Activated CD4-positive, alpha-beta memory T cell treated with anti-CD3 and anti-CD28 coated beads for 36 hours (primary cell): ENCODE measurements at regions not wholly inside any gene's neighbourhood (a gene's known extent, or its start where the extent isn't known, plus 50 kb on each side); places are given as distances from the start of the nearest gene placed in this dataset.

Experiments
- CTCF ChIA-PET: fragments of 350-600 bp; sonication (Branson Sonifier 250); formaldehyde crosslinking; loops from one replicate; lab custom pipeline; 2021; ENCODE audit warnings: antibody characterized with exemption, inconsistent platforms; lab: Charles Lee
- POLR2A ChIA-PET: fragments of 350-600 bp; sonication (Branson Sonifier 250); formaldehyde crosslinking; loops from one replicate; lab custom pipeline; 2021; ENCODE audit warnings: antibody characterized with exemption; lab: Charles Lee
- DNase-seq: peaks from one replicate; pipeline ENCODE4 v3.0.0-alpha.2; 2020
- H3K27ac Mint-ChIP-seq: one replicate; pipeline ENCODE4 v1.8.0; 2021; ENCODE audit warnings: mixed read lengths
- H3K27me3 Mint-ChIP-seq: one replicate; pipeline ENCODE4 v1.8.0; 2021; ENCODE audit warnings: mixed read lengths
- H3K36me3 Mint-ChIP-seq: one replicate; pipeline ENCODE4 v1.8.0; 2021; ENCODE audit warnings: mixed read lengths
- H3K4me1 Mint-ChIP-seq: one replicate; pipeline ENCODE4 v1.8.0; 2021; ENCODE audit warnings: low read depth, mixed read lengths
- H3K4me3 Mint-ChIP-seq: one replicate; pipeline ENCODE4 v1.8.0; 2021; ENCODE audit warnings: mild to moderate bottlenecking, mixed read lengths
- H3K9me3 Mint-ChIP-seq: one replicate; pipeline ENCODE4 v1.8.0; 2021; ENCODE audit warnings: mixed read lengths
- intact Hi-C: fragments of 100-400 bp; cut with micrococcal nuclease; formaldehyde crosslinking; loops from one replicate; pipeline ENCODE4 v1.15.1; 2023

GRCh38 chr5:97454015-97454414, 271.0 kb upstream of the RIOK2 start:
- ChIA-PET CTCF (no interaction called here), POLR2A (no interaction called here)
- H3K27ac Mint-ChIP-seq = no peak overlapping the region
- no peaks in the 10 kb centered on the region for H3K36me3 Mint-ChIP-seq
- DNase-seq = no peak
- no peaks in the 10 kb centered on the region for H3K27me3 Mint-ChIP-seq
- H3K9me3 Mint-ChIP-seq = no peaks in the 10 kb centered on the region
- intact Hi-C loops = no loop called here
- H3K4me3 Mint-ChIP-seq = no peak overlapping the region
- H3K4me1 Mint-ChIP-seq = no peaks in the 10 kb centered on the region

DNA sequence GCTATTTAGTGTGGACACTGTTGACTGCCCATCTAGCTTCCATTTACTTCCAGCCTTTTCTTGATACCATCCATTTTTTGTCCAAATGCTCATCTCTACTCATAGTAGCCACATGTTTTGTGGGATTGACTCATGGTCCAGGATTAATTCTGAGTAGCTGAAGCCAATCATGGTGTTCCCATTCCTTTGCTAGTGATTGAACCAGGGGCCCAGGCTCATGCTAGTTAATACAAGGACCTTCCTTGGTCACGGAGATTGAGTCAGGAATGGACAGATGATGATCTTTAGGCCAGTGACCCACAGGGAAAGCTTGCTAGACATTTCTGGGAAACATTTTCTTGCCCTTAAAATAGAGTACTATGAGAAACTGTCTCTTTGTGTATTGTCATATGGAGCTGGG, 272.9 kb upstream of the RIOK2 start:
- no peaks in the 10 kb centered on the region for H3K27me3 Mint-ChIP-seq
- CTCF ChIA-PET = no interaction called here
- DNase-seq = no peak
- no peaks in the 10 kb centered on the region for H3K4me1 Mint-ChIP-seq
- intact Hi-C loops = no loop called here
- H3K36me3 Mint-ChIP-seq = no peaks in the 10 kb centered on the region
- no peak overlapping the region for H3K4me3 Mint-ChIP-seq
- no peak overlapping the region for H3K27ac Mint-ChIP-seq
- H3K9me3 Mint-ChIP-seq = no peaks in the 10 kb centered on the region
- POLR2A ChIA-PET = no interaction called here

DNA sequence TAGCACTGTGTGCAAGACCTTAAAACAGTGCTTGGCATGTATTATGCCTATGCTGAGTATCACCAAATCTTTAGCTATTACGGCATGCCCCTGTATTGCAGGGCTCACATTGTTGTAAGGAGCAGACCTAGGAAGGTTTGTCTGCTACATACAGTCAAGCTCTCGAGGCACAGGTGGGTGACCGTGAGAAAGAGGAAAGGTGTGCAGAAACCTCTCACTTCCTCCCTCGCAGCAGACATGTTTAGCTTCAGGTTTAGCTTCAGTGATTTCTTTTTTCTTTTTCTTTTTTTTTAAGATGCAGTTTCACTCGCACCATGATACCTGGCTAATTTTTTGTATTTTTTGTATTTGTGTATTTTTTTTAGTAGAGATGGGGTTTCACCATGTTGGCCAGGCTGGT, 275.8 kb upstream of the RIOK2 start:
- no peak for DNase-seq
- intact Hi-C loops = no loop called here
- Mint-ChIP-seq H3K4me3 (no peak overlapping the region), H3K27me3 (no peaks in the 10 kb centered on the region), H3K4me1 (no peaks in the 10 kb centered on the region), H3K9me3 (no peaks in the 10 kb centered on the region), H3K27ac (no peak overlapping the region), H3K36me3 (no peaks in the 10 kb centered on the region)
- ChIA-PET CTCF (no interaction called here), POLR2A (no interaction called here)

DNA sequence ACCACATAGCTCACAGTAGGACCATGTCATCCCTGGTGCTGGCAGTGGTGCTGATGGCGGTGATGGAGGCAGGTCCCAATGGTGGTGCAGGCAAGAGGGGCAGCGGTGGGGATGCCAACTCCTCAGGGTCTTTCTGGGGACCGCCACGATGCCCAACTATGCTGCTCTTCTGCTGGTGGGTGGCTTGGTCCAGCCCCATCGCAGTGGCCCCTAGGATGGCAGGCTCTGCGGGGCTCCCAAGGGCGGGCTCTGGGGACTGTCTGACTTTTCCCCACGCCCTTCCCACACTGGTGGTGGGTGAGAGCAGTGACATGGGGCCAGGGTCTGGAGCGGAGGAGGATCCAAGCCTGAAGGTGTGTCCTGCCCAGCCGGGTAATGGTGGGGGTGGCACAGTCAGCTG, 288.9 kb upstream of the RIOK2 start:
- ChIA-PET POLR2A (no interaction called here), CTCF (no interaction called here)
- intact Hi-C loops = no loop called here
- H3K9me3 Mint-ChIP-seq = peaks cover 6% of the 10 kb centered on the region
- no peak overlapping the region for H3K27ac Mint-ChIP-seq
- no peak overlapping the region for H3K4me3 Mint-ChIP-seq
- H3K4me1 Mint-ChIP-seq = no peaks in the 10 kb centered on the region
- no peaks in the 10 kb centered on the region for H3K36me3 Mint-ChIP-seq
- DNase-seq = no peak
- no peaks in the 10 kb centered on the region for H3K27me3 Mint-ChIP-seq

GRCh38 chr5:97475847-97476246, 292.8 kb upstream of the RIOK2 start:
- POLR2A ChIA-PET = no interaction called here
- intact Hi-C loops = no loop called here
- H3K4me3 Mint-ChIP-seq = no peak overlapping the region

GRCh38 chr5:97476852-97477534, 293.9 kb upstream of the RIOK2 start:
- Mint-ChIP-seq H3K4me3 (no peak overlapping the region), H3K9me3 (no peaks in the 10 kb centered on the region), H3K4me1 (no peaks in the 10 kb centered on the region), H3K36me3 (no peaks in the 10 kb centered on the region), H3K27me3 (no peaks in the 10 kb centered on the region), H3K27ac (no peak overlapping the region)
- DNase-seq = no peak
- intact Hi-C loops = no loop called here
- CTCF ChIA-PET = no interaction called here
- POLR2A ChIA-PET = no interaction called here

More at GRCh38 chr5:97475847-97476246, 292.8 kb upstream of the RIOK2 start:
- Mint-ChIP-seq H3K27ac (no peak overlapping the region), H3K4me1 (no peaks in the 10 kb centered on the region), H3K36me3 (no peaks in the 10 kb centered on the region), H3K9me3 (no peaks in the 10 kb centered on the region), H3K27me3 (no peaks in the 10 kb centered on the region)
- CTCF ChIA-PET = no interaction called here
- DNase-seq = no peak

- Mint-ChIP-seq H3K27ac (no peak overlapping the region), H3K4me3 (no peak overlapping the region), H3K4me1 (no peaks in the 10 kb centered on the region), H3K27me3 (no peaks in the 10 kb centered on the region), H3K9me3 (no peaks in the 10 kb centered on the region), H3K36me3 (no peaks in the 10 kb centered on the region)
- CTCF ChIA-PET = no interaction called here
- POLR2A ChIA-PET = no interaction called here
- intact Hi-C loops = no loop called here
- DNase-seq = no peak
Measured at GRCh38 chr5:97478483-97478882, 295.4 kb upstream of the RIOK2 start.

DNA sequence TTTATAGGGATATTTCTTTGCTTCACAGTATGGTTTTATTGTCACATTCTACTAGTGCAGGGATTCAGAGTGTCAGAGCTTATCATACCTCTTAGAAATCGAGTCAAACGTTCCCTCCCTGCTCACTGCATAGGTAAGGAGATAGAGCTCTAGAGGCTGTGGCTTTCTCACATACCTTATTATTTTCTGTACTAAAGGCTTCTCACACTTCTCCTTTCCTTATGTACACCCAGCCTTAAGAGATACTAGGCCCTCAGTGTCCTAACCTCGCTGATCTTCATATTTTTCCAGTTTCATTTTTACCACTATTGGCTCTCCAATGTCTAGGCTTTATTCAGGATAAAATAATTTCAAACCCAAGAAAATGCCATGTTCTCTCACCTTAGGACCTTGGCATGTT, 297.3 kb upstream of the RIOK2 start:
- CTCF ChIA-PET = no interaction called here
- Mint-ChIP-seq H3K36me3 (no peaks in the 10 kb centered on the region), H3K4me1 (no peaks in the 10 kb centered on the region), H3K27ac (no peak overlapping the region), H3K9me3 (no peaks in the 10 kb centered on the region), H3K4me3 (no peak overlapping the region), H3K27me3 (no peaks in the 10 kb centered on the region)
- POLR2A ChIA-PET = no interaction called here
- DNase-seq = no peak
- intact Hi-C loops = no loop called here

GRCh38 chr5:97488126-97488668, 305.1 kb upstream of the RIOK2 start:
- H3K27ac Mint-ChIP-seq = no peak overlapping the region
- POLR2A ChIA-PET = no interaction called here

GRCh38 chr5:97489010-97489840, 306.2 kb upstream of the RIOK2 start:
- H3K27ac Mint-ChIP-seq = no peak overlapping the region
- H3K4me1 Mint-ChIP-seq = no peaks in the 10 kb centered on the region
- H3K27me3 Mint-ChIP-seq = no peaks in the 10 kb centered on the region
- ChIA-PET CTCF (no interaction called here), POLR2A (no interaction called here)
- DNase-seq = no peak
- no peaks in the 10 kb centered on the region for H3K9me3 Mint-ChIP-seq
- intact Hi-C loops = no loop called here
- no peaks in the 10 kb centered on the region for H3K36me3 Mint-ChIP-seq
- no peak overlapping the region for H3K4me3 Mint-ChIP-seq

More at GRCh38 chr5:97488126-97488668, 305.1 kb upstream of the RIOK2 start:
- DNase-seq = no peak
- no peaks in the 10 kb centered on the region for H3K27me3 Mint-ChIP-seq
- H3K4me3 Mint-ChIP-seq = no peak overlapping the region
- intact Hi-C loops = no loop called here
- H3K36me3 Mint-ChIP-seq = no peaks in the 10 kb centered on the region
- CTCF ChIA-PET = no interaction called here
- H3K4me1 Mint-ChIP-seq = no peaks in the 10 kb centered on the region
- H3K9me3 Mint-ChIP-seq = no peaks in the 10 kb centered on the region

- Mint-ChIP-seq H3K4me3 (no peak overlapping the region), H3K9me3 (no peaks in the 10 kb centered on the region), H3K27ac (no peak overlapping the region), H3K36me3 (no peaks in the 10 kb centered on the region), H3K4me1 (no peaks in the 10 kb centered on the region), H3K27me3 (no peaks in the 10 kb centered on the region)
- CTCF ChIA-PET = interaction anchor here (1.1 kb wide), 1 partner anchor 263 kb away, joined by 3 read pairs; no protein-coding TSS in a partner anchor
- POLR2A ChIA-PET = no interaction called here
- intact Hi-C loops = no loop called here
- DNase-seq = no peak
Measured at GRCh38 chr5:97494465-97494864, 311.4 kb upstream of the RIOK2 start.

- H3K27me3 Mint-ChIP-seq = no peaks in the 10 kb centered on the region
- no peaks in the 10 kb centered on the region for H3K9me3 Mint-ChIP-seq
- no peaks in the 10 kb centered on the region for H3K4me1 Mint-ChIP-seq
- DNase-seq = no peak
- no peak overlapping the region for H3K27ac Mint-ChIP-seq
- ChIA-PET POLR2A (no interaction called here), CTCF (interaction anchor here (0.6 kb wide), 1 partner anchor 65 kb away, joined by 4 read pairs; no protein-coding TSS in a partner anchor)
- H3K36me3 Mint-ChIP-seq = no peaks in the 10 kb centered on the region
- no peak overlapping the region for H3K4me3 Mint-ChIP-seq
- intact Hi-C loops = no loop called here
Measured at GRCh38 chr5:97495301-97495700, 312.3 kb upstream of the RIOK2 start.
